ENCODE measurements at regions not wholly inside any gene's neighbourhood (a gene's known extent, or its start where the extent isn't known, plus 50 kb on each side); places are given as distances from the start of the nearest gene placed in this dataset.

- TF ChIP-seq POLR2AphosphoS5 (IDR thresholded peaks at IDR 0.05; ENCODE audit: low read depth, low read length) (no peak), CTCF (IDR thresholded peaks at IDR 0.05) (no peak), TEAD4 (IDR thresholded peaks at IDR 0.05; ENCODE audit: borderline replicate concordance, insufficient read depth) (no peak), REST (IDR thresholded peaks at IDR 0.05; ENCODE audit: low read depth, low read length) (no peak), SIN3A (IDR thresholded peaks at IDR 0.05; ENCODE audit: borderline replicate concordance, low read depth, low read length) (no peak)
Observed at GRCh38 chr12:67919406-67919805, 69.8 kb upstream of the IFNG-AS1 start.

Data from SK-N-SH (cell line).